ENCODE measurements at regions not wholly inside any gene's neighbourhood (a gene's known extent, or its start where the extent isn't known, plus 50 kb on each side); places are given as distances from the start of the nearest gene placed in this dataset.
"Not testable (repeated sequence)": the region's sequence is repeated elsewhere in the genome, so short reads cannot be mapped to it uniquely, and the experiment has no call there.

DNA sequence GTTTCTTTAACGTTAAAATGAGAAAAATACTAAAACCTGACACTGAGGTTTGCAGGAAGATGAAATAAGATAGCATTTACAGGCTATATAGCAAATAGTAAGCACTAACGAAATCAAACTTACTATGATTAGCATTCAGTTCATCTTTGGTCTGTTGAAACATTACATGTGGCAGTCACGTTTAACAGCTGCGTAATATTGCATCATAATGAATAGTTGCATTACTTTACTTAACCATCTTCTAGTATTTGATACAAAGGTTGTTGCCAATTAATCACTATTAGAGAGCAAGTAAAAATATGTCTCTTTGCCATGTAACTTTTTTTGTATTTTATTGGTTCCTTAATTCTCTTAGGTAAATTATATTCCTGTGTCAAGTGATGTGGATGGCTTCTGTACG, 131.8 kb upstream of the GHITM start:
- no peak for DNase-seq

DNA sequence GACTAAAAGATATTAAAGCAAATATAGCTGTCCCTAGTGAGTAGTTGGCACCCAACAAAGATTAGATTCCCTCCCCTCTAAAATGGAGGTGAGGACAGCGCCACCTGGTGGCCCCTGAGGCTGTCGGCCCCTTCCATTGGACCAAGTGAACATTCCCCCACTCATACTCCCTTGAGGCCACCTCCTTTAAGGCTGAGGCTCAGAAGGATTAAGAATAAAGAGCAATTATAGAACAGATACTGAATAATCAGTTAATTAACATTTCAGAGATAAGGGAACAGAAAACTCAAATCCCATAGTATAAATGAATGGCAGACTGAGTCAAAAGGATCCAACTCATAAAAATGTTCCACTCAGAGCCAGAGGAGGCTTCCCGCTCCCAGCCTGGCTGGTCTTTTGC, 130.4 kb upstream of the GHITM start:
- DNase-seq, result no peak

DNA sequence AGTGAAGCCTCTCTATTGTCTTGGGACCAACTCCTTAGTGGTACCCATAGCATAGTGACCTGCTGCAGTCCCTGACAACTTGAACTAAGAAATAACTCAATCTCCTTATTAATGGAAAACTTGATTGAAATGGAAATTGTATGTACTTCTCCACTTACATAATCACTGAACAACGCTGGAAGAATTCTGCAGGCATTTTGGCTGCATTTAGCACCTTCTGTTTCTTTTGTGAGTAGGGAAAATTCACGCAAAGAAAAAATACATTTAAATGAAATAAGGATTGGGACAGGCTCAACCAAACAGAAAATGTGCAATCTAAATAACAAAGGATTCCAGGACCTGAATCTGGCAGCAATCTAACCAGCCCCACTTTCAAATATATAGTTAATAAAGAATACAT, 126.9 kb upstream of the GHITM start:
- DNase-seq, result no peak

DNA sequence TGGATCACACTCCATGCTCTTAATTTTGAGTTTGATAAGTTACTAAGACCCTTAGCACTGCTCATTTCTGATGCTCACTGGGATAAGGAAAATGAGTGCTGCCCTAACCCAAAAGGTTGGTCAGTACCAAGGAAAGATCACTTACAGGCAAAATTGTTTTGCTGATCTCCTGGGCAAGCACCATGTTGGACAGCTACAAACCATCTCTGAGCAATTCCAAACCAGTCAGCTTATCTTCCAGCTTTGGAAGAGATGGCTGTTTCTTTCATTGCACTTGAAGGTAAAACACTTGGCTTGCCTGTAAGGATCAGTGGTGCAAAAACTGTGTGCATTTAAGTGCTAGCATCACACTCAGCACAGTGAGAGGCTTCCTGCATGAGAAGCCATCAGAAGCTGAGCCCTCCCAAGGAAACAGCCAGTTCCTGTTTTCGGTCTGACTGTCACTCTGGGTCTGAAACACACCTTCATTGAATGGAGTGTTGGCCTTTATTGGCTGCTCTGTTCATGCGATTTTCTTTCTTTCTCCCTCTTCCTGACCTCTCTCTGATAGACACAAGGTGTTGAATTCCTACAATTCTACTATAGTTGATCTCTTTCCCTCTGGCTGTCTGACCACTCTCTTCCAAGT, 126.4 kb upstream of the GHITM start:
- no peak for DNase-seq

DNA sequence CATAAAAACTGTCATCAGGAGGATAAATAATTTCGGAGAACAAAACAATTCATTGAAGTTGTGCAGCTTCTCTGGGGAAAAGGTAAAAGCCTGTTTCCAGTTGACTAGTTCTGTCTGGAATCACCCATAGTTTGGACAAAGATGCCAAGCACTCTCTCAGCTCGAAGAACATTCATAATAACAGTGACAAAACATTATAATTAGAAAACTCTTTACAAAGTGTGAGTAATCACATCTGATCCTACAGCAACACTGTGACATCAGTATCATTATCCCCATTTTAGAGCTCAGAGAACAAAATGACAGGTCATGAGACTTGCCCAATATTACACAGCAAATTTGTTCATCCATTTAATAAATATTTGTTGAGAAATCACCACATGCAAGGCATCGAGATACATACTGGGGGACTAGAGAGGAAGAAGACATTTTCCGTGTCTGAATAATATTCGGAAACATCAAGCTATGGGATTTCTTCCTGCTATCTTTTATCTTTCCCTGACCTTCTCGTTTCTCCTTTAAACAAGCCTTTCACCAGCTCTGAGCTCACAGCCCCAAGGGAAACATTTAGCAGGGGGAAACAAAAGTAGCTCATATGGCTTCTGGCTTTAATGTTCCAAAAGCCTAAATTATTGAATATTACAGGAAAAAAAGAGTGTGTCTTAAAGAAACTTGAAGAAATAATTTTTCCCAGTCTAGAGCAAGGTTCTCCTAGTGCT, 123.3 kb upstream of the GHITM start:
- DNase-seq, result no peak

DNA sequence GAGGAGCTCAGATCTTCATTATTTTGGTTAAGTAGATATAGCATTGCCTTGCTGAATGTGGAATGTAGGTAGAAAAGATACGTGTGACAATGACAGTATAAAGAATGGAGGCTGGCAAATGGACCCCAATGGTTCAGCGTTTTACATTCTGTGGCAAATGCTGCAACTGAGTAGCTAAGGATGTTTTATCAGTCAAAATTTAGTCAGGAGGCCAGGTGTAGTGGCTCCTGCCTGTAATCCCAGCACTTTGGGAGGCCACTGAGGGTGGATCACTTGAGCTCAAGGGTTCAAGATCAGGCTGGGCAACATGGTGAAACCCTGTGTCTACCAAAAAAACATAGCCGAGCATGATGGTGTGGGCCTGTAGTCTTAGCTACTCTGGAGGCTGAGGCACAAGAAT, 120.5 kb upstream of the GHITM start:
- no peak for DNase-seq

DNA sequence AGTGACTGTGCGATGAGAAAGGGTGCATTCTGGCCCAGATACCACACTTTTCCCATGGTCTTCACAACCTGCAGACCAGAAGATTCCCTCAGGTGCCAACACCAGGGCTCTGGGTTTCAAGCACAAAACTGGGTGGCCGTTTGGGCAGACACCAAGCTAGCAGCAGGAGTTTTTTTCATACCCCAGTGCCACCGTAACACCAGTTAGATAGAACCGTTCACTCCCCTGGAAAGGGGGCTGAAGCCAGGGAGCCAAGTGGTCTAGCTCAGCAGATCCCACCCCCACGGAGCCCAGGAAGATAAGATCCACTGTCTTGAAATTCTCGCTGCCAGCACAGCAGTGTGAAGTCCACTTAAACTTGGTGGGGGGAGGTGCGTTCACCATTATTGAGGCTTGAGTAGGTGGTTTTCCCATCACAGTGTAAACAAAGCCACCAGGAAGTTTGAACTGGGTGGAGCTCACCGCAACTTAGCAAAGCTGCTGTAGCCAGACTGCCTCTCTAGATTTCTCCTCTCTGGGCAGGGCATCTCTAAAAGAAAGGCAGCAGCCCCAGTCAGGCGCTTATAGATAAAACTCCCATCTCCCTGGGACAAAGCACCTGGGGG, 119.4 kb upstream of the GHITM start:
- not testable (repeated sequence) for DNase-seq

DNA sequence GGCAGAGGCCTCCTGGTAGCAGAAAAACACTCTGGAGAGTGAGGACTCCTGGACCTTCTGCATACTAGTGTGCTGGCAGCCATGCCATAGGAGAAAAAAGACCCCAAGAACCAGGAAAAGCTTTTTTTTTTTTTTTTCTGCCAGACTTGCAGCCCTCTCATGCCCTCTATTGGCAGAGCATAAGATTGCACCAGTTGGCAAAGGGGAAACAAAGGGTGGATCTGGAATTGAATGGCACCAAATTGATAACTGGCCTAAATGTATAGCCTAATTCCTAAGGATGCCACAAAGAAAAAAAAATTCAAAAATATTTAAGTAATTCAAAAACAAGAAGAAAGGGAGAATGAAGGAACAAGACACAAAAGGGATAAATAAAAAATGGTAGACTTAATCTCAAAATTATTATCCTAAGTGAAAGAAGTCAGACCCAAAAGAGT, 112.5 kb upstream of the GHITM start:
- DNase-seq, result no peak

DNA sequence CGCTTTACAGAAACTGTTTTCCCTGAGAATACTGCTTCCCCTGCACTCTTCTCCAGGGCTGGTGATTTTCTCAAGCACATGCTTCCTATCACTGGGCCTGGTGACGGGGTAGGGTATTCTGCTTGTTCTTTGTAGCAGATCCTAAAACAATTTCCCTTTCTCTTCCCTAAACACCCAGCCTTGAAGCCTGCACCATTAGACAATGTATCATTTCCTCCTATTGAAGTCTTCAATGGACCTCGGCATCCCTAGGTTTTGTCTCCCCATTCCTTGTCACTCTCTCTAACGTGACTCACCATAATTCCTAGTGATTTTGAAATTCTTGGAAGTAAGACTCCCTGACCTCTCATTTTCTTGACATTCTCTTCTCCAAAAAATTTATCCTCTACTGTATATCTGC, 109.5 kb upstream of the GHITM start:
- DNase-seq, result no peak

DNA sequence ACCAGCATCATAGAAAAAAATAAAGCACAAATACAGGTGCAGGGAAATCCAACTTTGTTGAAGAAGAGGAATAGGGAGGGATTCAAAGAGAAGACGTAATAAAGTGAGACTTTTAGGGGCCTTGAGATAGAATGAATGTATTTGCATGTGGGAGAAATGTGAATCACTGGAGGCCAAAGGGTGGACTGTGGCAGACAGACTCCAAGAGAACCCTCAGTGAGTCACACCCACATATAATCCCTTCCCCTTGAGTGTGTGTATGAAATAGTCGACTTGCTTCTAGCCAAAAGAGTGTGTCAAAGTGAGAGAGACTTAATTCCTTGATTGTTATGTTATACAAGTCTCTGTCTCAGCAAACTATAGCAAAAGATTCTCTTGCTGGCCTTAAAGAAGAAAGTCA, 101.3 kb upstream of the GHITM start:
- no peak for DNase-seq

DNA sequence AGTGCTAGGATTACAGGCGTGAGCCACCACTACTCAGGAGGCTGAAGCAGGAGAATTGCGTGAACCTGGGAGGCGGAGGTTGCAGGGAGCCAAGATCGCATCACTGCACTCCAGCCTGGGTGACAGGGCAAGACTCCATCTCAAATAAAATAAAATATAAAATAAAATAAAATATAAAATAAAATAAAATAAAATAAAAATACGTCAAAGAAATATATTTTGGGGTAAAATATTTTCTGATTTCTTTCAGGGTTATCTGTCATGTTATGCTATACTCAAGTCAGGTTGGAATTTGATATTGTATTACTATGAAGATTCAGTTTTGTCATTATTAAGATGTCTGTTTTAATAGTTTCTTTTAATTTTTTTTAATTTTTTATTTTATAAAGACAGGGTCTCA, 99.4 kb upstream of the GHITM start:
- no peak for DNase-seq

DNA sequence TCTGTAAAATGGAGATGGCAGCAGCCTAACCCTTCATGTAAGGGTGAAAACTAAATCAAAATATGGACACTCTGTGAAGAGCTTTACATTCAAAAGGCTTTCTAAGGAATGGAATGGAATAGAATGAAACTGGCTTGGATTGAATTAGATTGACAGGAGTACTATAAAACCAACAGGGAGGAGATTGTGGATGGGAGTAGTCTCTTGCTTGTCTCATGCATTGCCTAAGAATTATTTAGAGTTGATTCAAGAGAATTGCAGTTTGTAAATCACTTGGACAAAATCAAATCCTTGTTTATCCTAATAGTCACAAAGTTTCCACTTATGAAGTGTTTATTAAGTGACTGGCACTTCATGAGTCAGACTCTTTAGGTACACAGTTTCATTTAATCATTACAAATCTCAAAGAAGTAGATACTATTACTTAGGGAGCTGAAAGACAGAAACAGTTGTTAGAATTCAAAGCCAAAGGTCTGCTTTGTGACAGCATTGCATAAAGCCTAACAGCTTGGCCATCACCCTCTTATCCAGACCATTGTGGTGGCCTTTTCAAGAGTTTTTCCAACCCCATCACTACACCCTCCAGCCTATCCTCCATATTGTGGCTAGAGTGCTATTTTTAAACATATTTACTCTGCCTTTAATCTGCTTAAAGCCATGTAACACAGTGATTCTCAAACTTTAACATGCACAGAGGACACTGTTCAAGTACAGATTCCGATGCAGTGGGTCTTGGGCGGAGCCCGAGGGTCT, 91.9 kb upstream of the GHITM start:
- DNase-seq, result no peak

DNA sequence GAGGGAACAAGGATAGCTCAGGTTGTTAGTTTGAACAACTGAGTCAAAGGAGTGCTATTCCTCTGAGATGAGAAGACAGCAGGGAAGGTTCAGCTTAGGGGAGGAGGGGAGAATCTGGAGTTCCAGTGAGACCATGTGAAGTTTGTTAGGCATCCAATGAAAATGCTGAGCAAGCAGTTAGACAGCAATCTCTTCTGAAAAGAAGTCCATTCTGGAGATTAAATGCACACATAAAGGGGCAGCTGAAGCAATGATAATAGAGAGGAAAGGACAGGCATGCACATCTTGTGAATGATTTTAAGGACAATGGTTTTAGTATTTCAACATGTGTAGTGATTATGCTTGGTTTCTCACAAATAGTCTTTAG, 89.7 kb upstream of the GHITM start:
- DNase-seq, result no peak

DNA sequence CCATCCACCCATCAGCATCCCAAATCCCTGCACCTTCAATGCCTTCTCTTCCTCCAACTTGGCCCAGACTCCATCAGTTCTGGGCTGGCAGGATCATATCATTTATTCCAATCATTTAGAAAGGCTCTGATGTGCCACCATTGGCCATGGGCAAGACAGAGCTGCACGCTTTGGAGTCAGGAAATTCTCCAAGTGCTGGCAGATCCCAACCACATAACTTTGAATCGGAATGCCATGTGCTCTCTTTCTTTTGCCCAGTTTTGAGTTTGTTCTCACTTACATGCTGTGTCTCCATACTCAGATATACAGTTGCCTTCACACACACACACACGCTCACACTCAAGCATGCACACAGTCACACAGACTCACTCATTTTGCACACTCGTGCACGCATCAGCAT, 85.7 kb upstream of the GHITM start:
- DNase-seq, result no peak

DNA sequence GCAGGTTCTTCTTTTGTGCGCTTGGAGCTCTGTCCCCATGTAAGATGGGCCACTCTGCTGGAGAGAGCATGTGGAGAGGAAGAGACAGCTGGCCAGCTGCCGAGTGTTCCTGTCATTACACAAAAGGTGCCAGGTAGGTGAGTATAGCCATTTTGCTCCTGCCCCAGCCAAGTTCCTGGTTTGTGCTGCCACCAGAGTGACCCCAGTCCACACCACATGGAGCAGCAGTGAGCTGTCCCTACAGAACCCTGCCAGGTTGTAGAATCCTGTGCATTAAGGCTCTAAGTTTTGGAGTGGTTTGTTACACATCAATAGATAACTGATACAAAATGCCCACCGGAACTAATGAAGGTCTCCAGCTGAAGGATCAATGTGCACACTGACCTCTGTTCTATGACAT, 84.6 kb upstream of the GHITM start:
- DNase-seq, result no peak

DNA sequence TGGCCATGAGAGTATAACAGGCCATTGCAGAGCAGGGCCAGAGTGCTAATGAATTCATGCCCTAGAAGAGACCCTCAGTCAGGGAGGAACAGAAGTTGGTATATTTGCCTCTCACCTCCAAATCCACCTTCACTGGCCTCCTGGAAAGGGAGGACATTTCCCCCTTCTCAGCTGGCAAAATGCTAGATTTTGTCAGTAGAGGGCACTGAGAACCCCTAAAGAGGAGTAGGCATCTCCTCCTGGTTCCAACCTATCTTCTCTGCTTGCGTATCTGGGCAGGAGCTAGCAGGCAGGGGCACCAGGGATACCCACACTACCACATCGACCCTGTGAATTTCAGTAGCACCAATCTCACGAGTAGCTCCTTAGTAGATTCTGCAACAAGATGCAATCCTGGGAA, 79.8 kb upstream of the GHITM start:
- no peak for DNase-seq

DNA sequence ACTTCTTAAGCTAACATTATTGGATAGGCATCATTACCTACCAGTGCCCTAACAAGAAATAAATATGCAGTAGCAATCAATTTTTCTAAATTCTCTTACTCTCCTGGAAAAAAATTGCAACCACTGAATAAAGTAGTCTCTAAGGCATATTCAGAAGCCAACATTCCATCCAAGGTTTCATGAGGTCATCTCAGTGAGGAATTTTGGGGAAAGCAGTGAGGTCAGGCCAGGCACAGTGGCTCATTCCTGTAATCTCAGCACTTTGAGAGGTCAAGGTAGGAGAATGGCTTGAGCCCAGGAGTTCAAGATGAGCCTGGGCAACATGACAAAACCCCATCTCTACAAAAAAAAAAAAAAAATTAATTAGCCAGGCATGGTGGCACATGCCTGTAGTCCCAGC, 75.9 kb upstream of the GHITM start:
- no peak for DNase-seq

DNA sequence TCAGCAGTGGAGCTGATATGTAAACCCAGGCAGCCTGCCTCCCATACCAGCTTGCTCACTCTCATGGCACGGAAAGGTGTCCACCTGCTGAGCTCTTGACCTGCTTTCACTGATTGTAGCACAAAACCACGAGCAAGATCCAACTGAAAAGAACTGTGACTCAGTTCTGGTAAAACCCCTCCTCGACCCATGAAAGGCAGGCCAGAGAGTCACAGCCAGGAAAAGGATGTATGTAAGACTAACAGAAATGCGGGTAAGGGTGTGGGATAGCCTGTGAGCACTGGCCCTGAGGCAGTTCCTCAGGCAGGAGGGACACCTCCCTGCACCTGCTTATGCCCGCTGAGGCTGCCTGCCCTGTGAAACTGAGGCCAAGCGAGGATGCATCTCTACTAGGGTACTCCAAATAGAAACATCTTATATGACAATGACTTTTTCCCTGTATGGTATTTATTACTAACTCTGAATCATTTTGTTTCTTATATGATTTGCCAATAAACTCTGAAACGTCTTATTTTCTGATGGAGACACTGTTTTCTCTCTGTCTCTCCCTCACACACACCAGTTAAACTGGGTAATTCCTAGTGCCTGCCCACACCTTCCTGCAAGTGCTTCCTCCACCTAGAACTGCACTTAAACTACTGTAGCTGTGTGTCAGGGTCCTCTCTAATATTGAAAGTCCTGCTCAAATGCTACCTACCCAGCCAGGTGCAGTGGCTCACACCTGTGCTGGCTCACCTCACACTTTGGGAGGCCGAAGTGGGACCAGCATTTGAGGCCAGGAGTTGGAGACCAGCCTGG, 73.3 kb upstream of the GHITM start:
- no peak for DNase-seq

DNA sequence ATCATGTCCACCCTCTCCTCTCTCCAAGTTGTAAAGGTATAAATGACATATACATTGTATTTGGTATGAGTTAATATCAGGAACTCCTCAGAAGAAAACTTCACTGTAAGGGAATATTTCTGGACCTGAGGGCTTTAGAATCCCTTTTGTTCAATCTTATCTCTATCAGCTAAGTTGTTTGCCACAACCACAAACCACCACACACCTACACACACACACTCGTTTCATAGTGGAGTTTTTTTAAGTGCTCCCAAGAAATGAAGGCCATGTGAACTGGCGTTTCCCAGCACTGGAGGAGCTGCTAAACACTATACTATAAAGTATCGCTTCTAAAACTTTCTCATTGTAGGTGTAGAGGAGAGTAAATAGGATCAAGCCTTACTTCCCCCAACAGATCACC, 64.8 kb upstream of the GHITM start:
- DNase-seq, result no peak

DNA sequence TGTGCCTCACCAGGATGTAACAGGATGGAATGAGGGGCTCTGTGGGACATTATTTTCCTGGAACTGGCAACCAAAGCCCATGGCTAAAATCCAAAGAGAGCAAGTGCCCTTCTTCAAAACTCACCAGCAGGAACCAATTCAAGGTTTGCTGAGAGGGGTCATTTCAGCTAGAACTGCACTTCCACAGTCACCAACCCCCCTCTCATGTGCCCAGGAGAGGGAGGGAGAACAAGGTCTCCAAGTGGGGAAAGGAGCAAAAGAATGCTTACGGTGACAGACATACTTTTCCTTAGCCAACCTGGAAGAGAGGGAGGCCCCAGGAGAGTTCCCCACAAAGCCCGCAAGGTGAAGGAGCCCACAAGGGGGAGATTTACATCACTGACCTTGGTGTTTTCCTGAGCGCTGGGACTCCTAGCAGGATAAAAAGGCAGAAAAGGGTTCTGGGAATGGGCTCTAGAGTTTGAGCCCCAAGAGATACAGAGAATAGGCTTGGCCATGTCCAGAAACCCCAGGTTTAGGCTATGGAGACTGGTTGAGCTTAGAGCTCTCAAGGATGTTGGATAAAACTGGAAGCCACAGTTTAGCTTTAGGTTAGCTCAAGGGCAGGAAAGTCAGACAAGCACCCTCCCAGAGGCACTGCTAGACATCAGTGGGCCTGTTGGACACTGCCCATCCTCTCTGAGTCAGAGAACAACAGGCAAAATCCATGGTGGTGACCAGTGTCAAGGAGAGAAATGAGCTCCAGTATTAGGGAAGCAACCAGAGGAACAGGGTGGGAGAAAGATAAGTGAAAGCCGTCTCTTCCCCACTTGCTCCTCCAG, 63.9 kb upstream of the GHITM start:
- DNase-seq, result no peak

DNA sequence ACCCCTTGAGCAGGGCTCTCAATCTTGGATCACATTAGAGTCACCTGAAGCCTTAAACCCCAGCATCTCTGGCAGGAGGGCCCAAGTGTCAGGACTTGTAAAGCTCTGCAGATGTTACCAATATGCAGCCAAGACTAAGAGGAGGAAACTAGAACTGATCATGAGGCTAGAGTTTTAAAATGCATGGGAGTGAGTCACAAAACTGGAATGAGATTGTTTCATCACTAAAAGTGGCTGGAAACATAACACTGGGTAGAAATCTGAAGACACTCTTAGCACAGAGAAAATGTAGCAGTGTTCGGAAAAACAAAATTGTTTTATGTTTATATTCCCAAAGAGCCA, 63.3 kb upstream of the GHITM start:
- no peak for DNase-seq

DNA sequence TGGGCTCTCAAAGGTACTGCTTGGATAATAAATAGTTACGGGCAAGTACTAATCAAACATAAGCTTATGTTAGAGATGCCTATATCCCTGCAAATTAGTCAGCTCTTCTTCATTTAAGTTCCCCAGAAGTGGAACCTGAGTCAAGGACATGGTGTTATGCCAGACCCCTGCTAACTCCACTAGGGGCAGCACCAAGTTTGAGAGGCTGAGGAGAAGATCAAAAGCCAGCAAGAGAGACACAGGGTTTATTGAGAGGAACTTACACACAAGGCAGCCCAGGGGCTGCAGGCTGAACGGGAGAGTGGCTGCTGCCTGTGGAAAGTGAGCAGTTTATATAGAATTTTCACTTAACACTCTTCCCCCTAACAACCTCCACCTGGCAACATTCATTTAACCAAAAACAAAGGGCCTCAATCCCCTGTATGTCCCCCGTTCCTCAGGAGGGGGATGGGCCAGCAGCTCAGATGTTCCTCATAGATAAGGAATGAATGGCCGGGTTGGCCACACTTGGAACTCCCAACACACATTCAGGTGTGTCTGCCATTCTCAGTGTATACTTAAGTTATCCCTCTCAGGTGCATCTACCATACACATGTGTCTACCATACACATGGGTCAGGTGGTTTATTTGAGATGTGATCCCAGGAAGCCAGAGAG, 62.6 kb upstream of the GHITM start:
- no peak for DNase-seq
